Retinal pigment epithelial cell (primary cell): ENCODE measurements at regions not wholly inside any gene's neighbourhood (a gene's known extent, or its start where the extent isn't known, plus 50 kb on each side); places are given as distances from the start of the nearest gene placed in this dataset.
A peak's percentile ranks its signal among the peaks of the same experiment; 100 is the strongest.

ENCODE experiments used
- DNase-seq: peaks from one replicate; pipeline ENCODE4 v3.0.0-alpha.2; 2010; ENCODE audit warnings: low read depth
- H3K4me3 ChIP-seq: 2 replicates; pipeline ENCODE4 v1.5.1; 2011; ENCODE audit warnings: mild to moderate bottlenecking, low read length, control low read depth, moderate library complexity
- TF ChIP-seq, protein P1 (sequence below): conservative IDR thresholded peaks from 2 replicates; pipeline ENCODE4 v1.5.1; 2011; ENCODE audit warnings: low read depth, low read length, control low read depth, inconsistent platforms

DNA sequence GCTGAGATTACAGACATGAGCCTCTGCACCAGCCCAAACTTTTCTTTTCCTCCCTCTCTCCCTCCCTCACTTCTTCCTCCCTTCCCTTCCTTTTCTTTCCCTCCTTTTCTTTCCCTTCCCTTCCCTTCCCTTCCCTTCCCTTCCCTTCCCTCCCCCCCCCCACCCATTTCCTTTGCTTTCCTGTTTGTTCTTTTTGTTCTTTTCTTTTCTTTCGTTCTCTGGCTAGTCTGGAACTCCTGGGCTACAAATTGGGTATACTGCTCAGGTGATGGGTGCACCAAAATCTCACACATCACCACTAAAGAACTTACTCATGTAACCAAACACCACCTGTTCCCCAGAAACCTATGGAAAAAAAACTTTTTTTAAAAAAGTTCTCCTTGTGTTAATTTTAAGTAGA lies 174.8 kb upstream of the CHODL start:
- no peak for DNase-seq

GRCh38 chr21:18060402-18060801 lies 184.2 kb upstream of the CHODL start:
- TF ChIP-seq, protein P1, sequence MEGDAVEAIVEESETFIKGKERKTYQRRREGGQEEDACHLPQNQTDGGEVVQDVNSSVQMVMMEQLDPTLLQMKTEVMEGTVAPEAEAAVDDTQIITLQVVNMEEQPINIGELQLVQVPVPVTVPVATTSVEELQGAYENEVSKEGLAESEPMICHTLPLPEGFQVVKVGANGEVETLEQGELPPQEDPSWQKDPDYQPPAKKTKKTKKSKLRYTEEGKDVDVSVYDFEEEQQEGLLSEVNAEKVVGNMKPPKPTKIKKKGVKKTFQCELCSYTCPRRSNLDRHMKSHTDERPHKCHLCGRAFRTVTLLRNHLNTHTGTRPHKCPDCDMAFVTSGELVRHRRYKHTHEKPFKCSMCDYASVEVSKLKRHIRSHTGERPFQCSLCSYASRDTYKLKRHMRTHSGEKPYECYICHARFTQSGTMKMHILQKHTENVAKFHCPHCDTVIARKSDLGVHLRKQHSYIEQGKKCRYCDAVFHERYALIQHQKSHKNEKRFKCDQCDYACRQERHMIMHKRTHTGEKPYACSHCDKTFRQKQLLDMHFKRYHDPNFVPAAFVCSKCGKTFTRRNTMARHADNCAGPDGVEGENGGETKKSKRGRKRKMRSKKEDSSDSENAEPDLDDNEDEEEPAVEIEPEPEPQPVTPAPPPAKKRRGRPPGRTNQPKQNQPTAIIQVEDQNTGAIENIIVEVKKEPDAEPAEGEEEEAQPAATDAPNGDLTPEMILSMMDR: no peak
- DNase-seq: no peak
- no peak overlapping the region for H3K4me3 ChIP-seq

More for the DNA sequence above, 174.8 kb upstream of the CHODL start:
- no peak overlapping the region for H3K4me3 ChIP-seq
- TF ChIP-seq, protein P1: no peak

DNA sequence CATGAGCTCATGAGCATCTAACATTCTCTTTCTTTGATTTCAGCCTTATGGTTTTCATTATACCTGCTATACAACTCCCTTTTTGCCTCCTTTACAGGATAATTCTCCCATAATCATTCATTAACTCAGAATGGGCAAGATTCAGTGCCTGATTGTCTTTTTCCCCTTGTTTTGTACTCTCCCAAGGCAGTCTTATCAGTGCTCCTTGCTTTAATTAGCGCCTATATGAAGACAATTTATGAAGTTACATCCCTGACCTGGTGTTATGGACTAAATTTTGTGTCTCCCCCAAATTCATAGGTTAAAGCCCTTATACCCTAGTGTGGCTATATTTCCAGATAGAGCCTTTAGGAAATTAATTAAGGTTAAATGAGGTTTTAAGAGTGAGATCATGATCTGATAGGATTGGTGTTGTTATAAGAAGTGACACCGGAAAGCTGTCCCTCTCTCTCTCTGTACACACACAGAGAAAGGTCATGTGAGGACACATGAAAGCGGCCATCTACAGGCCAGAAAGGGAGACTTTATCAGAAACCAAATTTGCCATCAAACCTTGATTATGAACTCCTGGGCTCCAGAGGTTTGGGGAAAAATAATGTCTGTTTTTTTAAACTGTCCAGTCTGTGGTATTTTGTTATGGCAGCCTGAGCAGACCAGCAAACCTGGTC lies 185.8 kb upstream of the CHODL start:
- no peak for DNase-seq
- no peak overlapping the region for H3K4me3 ChIP-seq
- TF ChIP-seq, protein P1: no peak

DNA sequence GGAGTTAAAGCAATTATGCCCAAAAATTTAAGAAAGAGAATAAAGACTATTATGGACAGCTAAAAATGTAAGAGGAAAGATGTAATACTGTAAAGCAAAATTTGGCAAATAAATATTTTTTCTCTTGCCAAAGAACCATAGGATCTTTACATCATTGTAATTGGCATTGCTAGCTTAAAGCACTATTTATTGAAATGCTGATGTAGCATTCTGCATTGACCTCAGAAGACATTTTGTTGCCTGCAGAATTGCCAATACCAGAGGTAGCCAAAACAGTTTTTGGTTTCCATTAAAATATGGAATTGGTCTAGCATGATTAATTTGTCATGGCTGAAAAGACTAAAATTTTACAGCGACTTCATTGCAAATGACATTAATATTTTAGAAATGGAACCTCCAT lies 191.5 kb upstream of the CHODL start:
- DNase-seq: no peak
- TF ChIP-seq, protein P1: no peak
- no peak overlapping the region for H3K4me3 ChIP-seq

DNA sequence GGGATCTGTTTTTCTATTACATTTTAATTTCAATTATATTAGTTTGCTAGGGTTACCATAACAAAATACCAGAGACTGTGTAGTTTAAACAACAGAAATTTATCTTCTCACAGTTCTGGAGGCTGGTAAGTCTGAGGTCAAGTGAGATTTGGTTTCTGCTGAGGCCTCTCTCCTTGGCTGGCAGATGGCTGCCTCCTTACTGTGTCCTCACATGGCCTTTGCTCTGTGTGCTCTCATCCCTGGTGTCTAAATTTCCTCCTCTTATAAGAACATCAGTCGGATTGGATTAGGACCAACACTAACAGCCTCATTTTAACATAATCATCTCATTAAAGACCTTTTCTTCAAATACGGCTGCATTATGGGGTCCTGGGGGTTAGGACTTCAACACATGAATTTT lies 195.2 kb upstream of the CHODL start:
- no peak for DNase-seq
- TF ChIP-seq, protein P1: no peak
- no peak overlapping the region for H3K4me3 ChIP-seq

DNA sequence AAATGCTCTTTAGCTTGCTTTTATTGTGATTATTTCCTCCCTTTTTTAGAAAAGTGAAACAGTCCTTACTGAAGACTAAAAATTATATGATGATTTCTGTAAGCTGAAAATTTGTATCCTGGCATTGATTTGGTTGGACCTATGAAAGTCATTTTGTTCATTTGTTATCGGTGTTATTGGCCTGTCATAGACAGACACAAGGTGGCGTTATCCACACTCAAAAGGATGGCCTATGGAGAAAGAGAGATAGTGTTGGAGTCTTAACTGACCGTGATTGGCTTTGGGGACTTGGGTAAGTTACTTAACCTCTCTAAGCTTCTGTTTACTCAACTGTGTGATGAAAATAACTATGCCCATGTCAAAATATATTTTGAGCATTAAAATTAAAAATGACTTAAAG lies 203.6 kb upstream of the CHODL start:
- TF ChIP-seq, protein P1: peak; percentile 72

GRCh38 chr21:18030248-18030647 lies 211.1 kb upstream of the C21orf91 start:
- TF ChIP-seq, protein P1: no peak
- DNase-seq: no peak

More for the DNA sequence above, 203.6 kb upstream of the CHODL start:
- H3K4me3 ChIP-seq: no peak overlapping the region
- DNase-seq: peak; percentile 12

More at GRCh38 chr21:18030248-18030647, 211.1 kb upstream of the C21orf91 start:
- H3K4me3 ChIP-seq: no peak overlapping the region
